ENCODE measurements at regions not wholly inside any gene's neighbourhood (a gene's known extent, or its start where the extent isn't known, plus 50 kb on each side); places are given as distances from the start of the nearest gene placed in this dataset.

DNA sequence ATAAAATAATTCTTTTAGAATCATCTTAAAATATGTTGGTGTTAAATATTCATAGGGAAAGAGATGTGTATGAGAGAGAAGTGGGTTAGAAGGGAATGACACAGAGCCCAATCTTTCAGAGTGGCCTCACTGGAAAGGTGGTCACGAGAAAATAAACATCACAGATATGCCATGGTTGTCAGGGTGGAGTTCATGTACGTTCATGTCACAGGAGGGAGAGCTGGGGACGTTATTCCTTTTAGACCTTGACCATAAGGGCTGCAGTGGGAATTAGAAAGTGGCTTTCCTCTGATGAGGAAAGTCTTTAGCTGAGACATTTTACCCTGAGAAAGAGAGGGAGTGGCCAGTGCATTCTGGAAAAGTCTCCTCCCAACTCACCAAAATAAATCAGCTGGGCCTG is 90.6 kb upstream of the TNR start:
- H3K27ac ChIP-seq, result no peak overlapping the region

DNA sequence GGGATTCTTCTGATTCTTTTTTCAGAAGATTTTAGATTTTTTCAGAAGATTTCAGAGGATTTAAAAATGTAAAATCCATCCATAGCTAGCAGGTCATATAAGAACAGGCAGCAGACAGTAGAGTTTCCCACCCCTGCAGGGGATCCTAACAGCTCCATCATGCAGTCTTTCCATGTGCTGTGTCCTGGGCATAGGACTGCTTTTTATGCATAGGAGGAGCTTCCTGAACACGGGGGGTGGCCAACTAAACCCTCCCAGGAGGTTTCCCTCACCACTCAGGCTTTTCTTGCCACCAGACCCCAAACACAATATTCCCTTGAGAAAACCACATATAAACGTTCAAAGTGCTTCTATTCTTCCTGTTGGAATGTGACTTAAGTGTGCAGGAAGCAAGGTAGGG is 90.1 kb upstream of the TNR start:
- DNase-seq (ENCODE audit: low spot score) (no peak), ATAC-seq (ENCODE audit: insufficient number of reproducible peaks, low FRiP score, low read depth) (no peak)
- Histone ChIP-seq H3K9me3 (no peaks in the 10 kb centered on the region), H3K27ac (no peak overlapping the region), H3K27me3 (replicated peaks; ENCODE audit: insufficient read depth) (no peaks in the 10 kb centered on the region), H3K4me3 (no peak overlapping the region), H3K36me3 (no peaks in the 10 kb centered on the region), H3K4me1 (ENCODE audit: control insufficient read depth in 1 of 2, low read depth in 2 of 2) (no peaks in the 10 kb centered on the region)
- TF ChIP-seq, protein P1, sequence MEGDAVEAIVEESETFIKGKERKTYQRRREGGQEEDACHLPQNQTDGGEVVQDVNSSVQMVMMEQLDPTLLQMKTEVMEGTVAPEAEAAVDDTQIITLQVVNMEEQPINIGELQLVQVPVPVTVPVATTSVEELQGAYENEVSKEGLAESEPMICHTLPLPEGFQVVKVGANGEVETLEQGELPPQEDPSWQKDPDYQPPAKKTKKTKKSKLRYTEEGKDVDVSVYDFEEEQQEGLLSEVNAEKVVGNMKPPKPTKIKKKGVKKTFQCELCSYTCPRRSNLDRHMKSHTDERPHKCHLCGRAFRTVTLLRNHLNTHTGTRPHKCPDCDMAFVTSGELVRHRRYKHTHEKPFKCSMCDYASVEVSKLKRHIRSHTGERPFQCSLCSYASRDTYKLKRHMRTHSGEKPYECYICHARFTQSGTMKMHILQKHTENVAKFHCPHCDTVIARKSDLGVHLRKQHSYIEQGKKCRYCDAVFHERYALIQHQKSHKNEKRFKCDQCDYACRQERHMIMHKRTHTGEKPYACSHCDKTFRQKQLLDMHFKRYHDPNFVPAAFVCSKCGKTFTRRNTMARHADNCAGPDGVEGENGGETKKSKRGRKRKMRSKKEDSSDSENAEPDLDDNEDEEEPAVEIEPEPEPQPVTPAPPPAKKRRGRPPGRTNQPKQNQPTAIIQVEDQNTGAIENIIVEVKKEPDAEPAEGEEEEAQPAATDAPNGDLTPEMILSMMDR (IDR thresholded peaks at IDR 0.05), result no peak

More for the DNA sequence above, 90.6 kb upstream of the TNR start:
- Histone ChIP-seq H3K4me3 (no peak overlapping the region), H3K4me1 (ENCODE audit: control insufficient read depth in 1 of 2, low read depth in 2 of 2) (no peaks in the 10 kb centered on the region), H3K36me3 (no peaks in the 10 kb centered on the region), H3K9me3 (no peaks in the 10 kb centered on the region), H3K27me3 (replicated peaks; ENCODE audit: insufficient read depth) (no peaks in the 10 kb centered on the region)
- TF ChIP-seq, protein P1 (IDR thresholded peaks at IDR 0.05), result no peak
- DNase-seq (ENCODE audit: low spot score) (no peak), ATAC-seq (ENCODE audit: insufficient number of reproducible peaks, low FRiP score, low read depth) (no peak)

DNA sequence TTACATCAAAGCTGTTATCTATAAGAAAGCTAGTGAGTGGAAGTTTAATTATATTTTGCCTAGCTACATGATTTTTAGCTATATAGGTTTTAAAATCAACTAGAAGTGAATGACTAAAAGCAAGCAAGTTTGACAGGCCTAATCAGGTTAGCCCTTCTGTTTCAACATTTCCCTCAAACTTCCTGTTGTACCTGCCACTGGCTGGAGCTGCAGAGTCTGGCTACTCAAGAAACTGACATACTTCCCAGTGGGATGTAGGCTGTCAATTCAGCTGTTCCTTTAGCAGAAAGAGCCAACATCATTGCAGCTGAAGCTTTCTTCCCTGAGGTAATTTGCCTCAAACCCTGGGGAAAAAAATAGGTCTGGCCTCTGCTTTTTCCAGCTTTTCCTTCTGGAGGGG is 87.1 kb upstream of the TNR start:
- H3K27me3 ChIP-seq (replicated peaks; ENCODE audit: insufficient read depth), result no peaks in the 10 kb centered on the region
- ATAC-seq (ENCODE audit: insufficient number of reproducible peaks, low FRiP score, low read depth) (no peak), DNase-seq (ENCODE audit: low spot score) (no peak)
- H3K4me1 ChIP-seq (ENCODE audit: control insufficient read depth in 1 of 2, low read depth in 2 of 2), result no peaks in the 10 kb centered on the region
- H3K27ac ChIP-seq, result no peak overlapping the region
- TF ChIP-seq, protein P1 (IDR thresholded peaks at IDR 0.05), result no peak
- H3K36me3 ChIP-seq, result no peaks in the 10 kb centered on the region
- H3K4me3 ChIP-seq, result no peak overlapping the region
- no peaks in the 10 kb centered on the region for H3K9me3 ChIP-seq

DNA sequence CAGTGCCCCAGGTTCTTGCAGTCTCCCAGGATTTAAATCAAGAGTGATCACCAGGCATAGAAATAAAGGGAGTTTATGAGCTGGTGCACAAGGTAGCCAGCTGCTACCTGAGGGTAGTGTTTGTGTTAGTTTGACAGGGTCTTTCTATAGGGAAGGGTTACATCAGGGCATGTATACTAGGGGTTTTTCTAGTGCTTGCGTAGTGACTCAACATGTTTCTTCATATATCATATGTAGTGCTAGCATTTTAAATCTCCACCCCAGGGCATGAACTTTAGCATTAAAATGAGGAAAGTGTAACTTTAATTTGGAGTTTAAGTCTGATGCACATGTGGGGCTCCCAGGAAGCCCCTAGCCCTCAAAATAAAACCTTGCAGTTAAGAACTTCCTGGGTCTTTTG is 86.5 kb upstream of the TNR start:
- H3K27me3 ChIP-seq (replicated peaks; ENCODE audit: insufficient read depth), result no peaks in the 10 kb centered on the region
- no peak overlapping the region for H3K27ac ChIP-seq
- ATAC-seq (ENCODE audit: insufficient number of reproducible peaks, low FRiP score, low read depth) (no peak), DNase-seq (ENCODE audit: low spot score) (no peak)
- TF ChIP-seq, protein P1 (IDR thresholded peaks at IDR 0.05), result no peak
- H3K36me3 ChIP-seq, result no peaks in the 10 kb centered on the region
- no peaks in the 10 kb centered on the region for H3K9me3 ChIP-seq
- no peak overlapping the region for H3K4me3 ChIP-seq
- H3K4me1 ChIP-seq (ENCODE audit: control insufficient read depth in 1 of 2, low read depth in 2 of 2), result no peaks in the 10 kb centered on the region

DNA sequence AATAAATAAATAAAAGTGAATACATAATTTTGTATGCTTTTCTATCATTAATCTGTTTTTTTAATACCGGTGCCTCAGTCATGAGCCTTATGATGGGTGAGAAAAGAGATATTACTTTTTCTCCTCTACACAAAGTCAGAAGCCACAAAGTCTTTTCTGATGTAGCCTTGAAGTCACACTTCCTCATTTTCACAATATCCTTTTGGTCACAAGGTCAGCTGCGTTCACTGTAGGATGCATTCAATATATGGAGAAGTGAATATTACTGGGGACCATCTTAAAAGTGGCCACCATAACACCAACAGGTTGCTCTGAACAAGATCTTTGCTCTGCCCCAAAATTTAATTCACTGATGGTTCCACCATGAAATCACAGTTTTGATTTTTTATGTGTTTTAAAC is 83.3 kb upstream of the TNR start:
- ATAC-seq (ENCODE audit: insufficient number of reproducible peaks, low FRiP score, low read depth) (no peak), DNase-seq (ENCODE audit: low spot score) (no peak)
- no peaks in the 10 kb centered on the region for H3K9me3 ChIP-seq
- TF ChIP-seq, protein P1 (IDR thresholded peaks at IDR 0.05), result no peak
- no peaks in the 10 kb centered on the region for H3K27me3 ChIP-seq (replicated peaks; ENCODE audit: insufficient read depth)
- H3K27ac ChIP-seq, result no peak overlapping the region
- no peaks in the 10 kb centered on the region for H3K36me3 ChIP-seq
- peaks cover 10 to 15% of the 10 kb centered on the region in 2 donors for H3K4me1 ChIP-seq (ENCODE audit: control insufficient read depth in 1 of 2, low read depth in 2 of 2)
- H3K4me3 ChIP-seq, result no peak overlapping the region

Measured in thoracic aorta (tissue), 2 donors.